GM19239 (cell line): ENCODE measurements at regions not wholly inside any gene's neighbourhood (a gene's known extent, or its start where the extent isn't known, plus 50 kb on each side); places are given as distances from the start of the nearest gene placed in this dataset.
"Not testable (repeated sequence)": the region's sequence is repeated elsewhere in the genome, so short reads cannot be mapped to it uniquely, and the experiment has no call there.

Experiments
- DNase-seq: peaks from one replicate; pipeline ENCODE4 v3.0.0; 2011; ENCODE audit warnings: low spot score; ENCODE audit not compliant: insufficient read length
- FAIRE-seq: peaks from 2 replicates; lab custom pipeline; 2011; peaks lifted over from hg19 to GRCh38; lab: Jason Lieb, UNC

DNA sequence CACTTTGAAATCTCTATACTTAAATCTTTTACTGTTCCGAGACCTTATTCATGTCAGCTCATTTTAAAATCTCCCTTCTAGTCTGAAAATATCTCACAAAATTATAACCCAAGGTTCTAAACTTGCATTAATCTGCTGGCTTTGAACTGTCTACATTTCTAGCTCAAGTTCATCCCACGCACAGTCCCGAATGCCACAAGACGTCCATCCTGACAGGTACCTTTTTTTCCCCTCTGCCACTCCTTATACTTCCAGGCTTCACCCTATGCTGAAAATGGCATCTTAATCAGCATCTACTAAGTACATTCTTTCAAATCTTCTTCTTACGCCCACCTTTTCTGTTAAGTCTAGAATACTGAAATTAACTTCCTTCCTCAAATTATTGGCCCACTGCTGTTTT is 259.2 kb upstream of the GALNTL6 start:
- no peak for DNase-seq
- no peak for FAIRE-seq

DNA sequence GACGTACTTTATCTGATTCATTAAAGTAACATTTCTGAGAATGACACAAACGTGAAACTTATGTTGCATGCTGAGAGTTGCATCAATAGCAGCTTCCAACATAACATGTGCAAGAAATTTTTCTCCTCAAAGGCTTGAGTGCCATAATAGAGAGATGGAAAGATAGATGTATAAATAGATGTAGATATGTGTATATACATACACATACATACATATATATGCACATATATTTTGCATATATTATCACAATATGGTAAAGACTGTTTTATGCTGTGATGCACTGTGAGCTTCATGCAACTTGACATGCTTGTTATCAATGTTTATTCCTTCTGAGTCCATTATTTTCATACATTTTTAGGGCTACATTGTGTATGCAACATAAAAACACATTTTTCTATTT is 270.6 kb upstream of the GALNTL6 start:
- FAIRE-seq: no peak
- DNase-seq: no peak

DNA sequence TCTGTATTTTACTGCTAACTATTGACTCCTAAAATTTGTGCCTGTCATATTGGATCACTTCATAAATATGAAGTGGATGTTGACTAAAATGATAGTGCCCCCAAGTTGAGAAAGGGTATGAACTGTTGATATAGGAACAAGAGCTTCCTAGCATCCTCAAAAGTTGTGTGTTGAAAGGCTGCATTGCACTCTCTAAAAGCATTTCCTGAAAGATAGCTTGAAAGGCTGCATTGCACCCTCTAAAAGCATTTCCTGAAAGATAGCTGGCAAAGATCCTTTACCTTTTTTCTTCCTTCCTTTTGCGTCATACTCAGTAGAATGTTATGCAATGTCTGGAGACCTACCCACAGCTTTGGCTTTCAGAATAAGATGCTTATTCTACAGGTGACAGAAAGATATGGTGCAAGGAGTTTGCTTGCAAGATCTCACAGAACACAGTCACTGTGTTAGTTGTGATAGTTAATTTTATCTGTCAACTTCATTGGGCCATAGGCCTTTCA is 274.6 kb upstream of the GALNTL6 start:
- FAIRE-seq: no peak
- DNase-seq: no peak

DNA sequence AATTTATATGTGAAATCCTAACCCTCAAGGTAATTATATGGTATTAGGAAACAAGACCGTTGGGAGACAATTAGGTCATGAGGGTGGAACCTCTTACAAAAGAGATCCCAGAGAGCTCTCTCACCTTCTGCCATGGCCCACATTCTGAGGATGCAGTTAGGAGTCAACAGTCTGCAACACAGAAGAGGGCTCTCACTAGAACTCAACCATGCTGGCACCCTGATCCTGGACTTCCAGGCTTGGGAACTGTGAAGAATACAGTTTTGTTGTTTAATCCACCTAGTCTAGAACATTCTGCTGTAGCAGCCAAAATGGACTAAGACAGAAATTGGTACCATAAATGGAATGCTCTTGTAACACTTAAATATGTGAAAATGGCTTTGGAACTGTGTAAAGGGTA is 278.8 kb upstream of the GALNTL6 start:
- no peak for DNase-seq
- FAIRE-seq: no peak

DNA sequence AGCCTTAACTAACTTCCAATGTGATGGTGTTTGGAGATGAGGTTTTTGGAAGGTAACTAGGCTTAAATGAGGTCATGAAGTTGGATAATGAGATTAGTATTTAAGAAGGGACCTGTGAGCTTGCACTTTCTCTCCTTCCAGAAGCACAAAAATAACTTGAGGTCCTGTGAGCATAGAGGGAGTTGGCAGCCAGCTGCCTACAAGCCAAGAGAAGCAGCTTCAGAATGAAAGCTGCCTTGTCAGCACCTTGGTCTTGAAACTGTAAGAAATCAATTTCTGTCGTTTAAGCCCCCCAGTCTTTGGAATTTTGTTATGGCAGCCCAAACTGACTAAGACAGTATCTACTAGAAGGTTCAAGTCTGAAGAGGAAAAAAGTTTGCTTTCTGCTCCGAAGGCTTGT is 280.2 kb upstream of the GALNTL6 start:
- no peak for FAIRE-seq
- no peak for DNase-seq

DNA sequence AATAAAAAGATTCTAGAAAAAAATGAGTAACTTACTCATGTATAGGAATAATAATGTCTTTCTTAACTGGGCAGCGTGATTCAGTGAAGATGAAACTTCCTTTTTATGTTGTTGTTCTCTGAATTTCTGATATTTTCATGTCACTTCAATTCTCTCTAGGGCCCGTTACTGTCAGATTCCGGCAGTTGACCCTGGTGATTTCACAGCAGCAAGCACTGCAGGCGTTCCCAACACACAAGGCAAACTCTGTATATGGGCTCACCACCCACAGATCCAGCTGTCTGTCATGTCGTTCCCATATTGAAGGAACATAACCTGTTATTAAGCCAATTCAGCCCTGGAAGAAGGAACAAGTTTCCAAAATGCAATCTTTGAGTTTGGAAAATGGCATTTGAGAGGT is 288.3 kb upstream of the GALNTL6 start:
- FAIRE-seq (no peak), DNase-seq (no peak)

DNA sequence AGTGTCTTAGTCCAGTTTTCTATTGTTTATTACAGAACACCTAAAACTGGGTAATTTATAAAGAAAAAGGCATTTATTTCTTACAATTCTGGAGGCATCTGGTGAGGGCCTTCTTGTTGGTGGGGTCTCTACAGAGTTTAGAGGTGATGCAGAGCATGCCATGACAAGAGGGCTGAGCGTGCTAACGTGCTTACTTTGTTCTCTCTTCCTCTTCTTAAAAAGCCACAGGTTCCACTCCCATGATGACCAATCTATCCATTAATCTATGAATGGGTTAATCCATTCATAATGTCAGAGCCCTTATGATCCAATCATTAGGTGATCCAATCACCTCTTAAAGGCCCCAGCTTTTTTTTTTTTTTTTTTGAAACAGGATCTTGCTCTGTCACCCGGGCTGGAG is 291.5 kb upstream of the GALNTL6 start:
- DNase-seq (no peak), FAIRE-seq (no peak)

DNA sequence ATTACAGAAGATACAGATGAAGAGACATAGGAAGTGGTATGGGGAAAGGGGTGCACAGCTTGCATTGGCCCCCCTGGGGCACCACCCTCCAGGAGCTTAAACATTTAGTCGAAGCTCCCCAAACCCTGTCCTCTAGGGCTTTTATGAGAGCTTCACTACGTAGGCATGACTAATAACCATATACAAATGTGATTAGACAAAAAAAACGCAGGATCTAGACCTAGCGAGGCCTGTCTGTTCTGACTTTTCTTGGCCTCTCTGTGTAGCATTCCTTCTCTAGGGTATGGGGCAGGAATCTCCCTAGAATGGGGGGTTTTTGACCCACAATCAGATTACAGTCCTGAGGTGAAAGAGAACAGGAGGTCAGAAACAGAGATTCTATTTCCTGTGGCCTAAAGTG is 293.7 kb upstream of the GALNTL6 start:
- no peak for FAIRE-seq

DNA sequence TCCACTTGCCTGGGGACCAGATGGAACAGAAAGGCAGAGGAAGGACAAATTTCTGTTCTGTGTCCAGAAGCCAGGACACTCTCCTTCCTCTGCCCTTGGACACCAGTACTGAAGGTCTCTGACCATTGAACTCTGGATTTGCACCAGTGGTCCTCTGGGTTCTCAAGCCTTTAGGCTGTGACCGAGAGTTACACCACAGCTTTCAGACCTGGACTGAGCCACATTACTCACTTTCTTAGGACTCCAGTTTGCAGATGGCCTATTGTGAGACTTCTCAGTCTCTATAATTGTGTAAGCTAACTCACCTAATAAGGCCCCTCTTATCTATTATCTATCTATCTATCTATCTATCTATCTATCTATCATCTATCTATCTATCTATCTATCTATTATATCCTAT is 295.3 kb upstream of the GALNTL6 start:
- no peak for DNase-seq
- FAIRE-seq: no peak

More for the DNA sequence above, 293.7 kb upstream of the GALNTL6 start:
- no peak for DNase-seq

DNA sequence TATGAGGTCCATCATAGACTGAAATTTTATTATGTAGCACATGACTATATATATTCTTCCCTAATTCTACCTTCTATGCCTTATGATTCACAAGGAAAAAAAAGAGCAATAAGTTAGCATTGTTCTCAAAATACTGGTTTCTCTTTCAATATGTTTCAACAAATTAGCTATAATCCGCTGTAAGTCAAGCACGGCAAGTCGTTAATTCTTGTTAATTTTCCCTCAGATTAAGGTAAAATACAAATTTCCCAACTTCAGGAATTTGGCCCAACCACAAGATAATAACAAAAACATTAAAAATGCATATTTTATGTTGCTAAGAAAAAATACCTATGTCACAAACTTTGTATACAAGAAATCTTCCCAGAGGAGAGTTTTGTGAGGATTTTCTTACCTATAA is 296.5 kb upstream of the GALNTL6 start:
- no peak for FAIRE-seq
- DNase-seq: no peak

DNA sequence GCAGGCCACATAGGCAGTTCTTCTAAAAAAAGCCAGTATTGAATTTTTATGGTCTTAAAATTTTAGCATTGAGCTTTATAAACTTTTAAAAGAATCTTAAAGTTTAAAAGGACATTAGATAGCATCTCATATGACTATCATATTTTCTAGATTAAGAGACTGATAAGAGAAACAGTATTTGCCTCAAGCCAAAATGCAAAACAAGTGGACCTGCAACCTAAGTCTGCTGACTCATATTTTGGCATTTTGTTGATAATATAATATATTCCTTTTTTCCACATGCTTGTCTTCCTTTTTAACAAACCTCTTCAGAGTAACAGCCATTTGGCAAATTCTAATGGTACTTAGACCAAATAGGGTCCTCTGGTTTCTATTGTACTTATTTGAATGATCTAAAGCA is 328.5 kb upstream of the GALNTL6 start:
- DNase-seq: no peak
- no peak for FAIRE-seq

DNA sequence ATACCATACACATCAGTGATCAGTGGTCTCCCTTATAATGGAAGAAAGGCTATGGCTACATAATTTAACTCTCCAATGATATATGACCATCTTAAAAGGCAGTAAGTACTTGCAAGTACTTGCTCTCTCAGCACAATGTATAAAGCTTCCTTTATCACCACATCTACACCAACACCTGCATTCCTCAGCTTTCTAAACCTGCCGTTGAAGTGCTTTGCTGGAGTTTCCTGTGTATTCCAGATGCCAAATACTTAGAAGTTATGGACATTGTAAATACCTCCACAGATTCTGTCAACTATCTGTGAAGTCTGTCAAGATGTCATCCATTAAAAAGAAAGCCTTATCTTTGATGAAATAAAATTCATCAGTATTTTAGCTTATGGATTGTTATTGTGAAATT is 335.0 kb upstream of the GALNTL6 start:
- DNase-seq (no peak), FAIRE-seq (no peak)

DNA sequence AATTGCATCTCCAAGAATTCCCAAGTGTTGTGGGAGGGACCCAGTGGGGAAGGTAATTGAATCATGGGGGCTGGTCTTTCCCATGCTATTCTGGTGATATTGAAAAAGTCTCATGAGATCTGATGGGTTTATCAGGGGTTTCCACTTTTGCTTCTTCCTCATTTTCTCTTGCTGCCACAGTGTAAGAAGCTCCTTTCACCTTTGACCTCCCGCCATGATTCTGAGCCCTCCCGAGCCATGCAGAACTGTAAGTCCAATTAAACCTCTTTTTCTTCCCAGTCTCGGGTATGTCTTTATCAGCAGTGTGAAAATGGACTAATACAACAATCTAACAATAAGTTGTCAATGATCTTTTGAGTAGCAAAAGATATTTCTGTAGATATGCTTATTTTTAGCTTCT is 338.1 kb upstream of the GALNTL6 start:
- not testable (repeated sequence) for FAIRE-seq, DNase-seq

DNA sequence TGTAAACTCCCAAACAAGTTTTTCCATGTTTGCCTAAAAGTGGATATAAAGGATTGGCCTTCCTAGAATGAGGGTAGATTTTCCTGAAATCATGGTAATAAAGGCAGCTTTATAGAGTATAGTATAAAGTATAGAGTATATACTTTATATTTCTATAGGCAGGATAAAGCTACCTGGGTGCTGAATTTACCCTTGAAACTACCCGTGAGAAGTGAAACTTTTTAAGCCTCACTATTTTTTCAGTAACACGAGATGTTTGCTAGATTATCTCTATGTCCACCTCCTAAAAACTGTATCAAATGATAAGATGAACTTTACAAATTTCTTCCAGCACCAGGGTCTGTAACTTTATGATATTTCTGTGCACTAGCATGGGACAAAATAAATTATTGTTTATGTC is 340.0 kb upstream of the GALNTL6 start:
- no peak for FAIRE-seq
- DNase-seq: no peak

DNA sequence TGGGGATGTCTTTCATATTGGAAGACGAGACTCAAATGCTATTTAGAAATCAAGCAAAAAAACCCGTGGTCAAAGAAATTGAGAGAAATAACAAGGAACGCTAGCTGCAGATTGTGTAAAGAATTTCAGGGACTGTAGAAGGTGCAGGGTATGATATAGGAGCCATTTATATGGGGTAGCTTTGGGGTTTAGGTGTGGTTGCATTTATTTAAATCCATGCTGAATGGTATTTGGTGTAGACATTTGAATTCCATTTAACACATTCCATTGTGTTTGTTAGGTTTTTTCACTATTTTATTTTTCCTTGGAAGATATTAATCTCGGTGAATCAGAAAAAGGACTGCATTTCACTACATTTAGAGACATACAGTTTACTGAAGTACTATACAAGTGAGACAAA is 341.0 kb upstream of the GALNTL6 start:
- DNase-seq (no peak), FAIRE-seq (no peak)

DNA sequence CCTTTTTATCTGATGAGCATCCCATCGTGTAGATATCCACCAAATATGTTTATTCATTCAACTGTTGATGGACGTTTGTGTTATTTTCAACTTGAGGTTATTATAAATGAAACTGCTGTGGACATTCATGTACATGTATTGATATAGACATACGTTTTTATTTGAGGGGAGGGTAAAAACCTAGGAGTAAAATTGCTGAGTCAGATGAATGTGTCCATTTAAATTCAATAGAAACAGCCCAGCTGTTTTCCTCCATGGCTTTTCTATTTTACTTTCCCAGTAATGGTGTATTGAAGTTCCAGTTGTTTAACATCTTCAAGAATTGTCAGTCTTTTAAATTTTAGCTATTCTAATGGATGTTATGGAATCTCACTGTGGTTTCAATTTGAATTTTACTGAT is 348.7 kb upstream of the GALNTL6 start:
- FAIRE-seq (no peak), DNase-seq (no peak)

DNA sequence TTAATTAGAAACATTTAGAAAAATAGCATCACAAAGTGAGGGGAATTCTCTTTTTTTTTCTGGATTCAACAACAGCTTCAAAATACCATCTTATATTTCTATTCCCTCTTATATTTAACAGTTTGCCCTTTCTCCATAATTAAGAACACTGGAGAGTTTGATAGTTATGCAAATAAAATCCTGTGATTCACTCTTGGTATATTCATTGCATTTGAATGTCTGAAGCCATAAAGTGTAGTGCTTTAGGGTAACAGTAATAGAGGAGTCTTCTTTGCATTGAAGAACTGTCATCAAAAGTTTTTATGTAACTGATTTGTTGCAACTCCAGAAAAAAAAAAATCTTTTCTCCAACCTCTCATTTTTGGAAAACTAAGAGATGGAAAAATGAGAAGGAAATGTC is 352.0 kb upstream of the GALNTL6 start:
- FAIRE-seq: no peak
- no peak for DNase-seq

DNA sequence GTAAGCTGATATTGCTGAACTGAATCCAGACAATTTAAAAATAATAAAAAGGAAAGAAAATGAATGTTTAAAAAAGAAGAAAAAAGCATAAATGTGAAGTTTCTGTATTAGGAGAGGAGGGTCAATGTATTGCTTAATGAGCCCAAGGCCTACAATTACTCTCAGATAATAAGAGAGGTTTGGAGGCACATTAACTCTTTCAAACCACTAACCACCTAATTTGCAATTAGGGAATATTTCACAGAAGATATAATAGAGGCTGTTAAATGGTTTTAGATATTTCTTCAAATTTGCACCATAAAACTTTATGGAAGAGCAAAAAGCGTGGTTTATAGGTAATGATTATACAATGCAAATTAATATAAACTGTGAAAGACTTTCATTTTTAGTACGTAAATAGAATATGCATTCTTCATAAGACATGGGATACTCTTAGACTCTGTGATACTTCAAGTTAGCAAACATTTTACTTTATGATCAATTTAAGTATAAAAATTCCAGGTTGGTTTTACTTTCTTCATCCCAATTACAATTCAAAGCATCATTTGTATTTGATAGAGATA is 364.2 kb upstream of the GALNTL6 start:
- no peak for DNase-seq
- FAIRE-seq: no peak

DNA sequence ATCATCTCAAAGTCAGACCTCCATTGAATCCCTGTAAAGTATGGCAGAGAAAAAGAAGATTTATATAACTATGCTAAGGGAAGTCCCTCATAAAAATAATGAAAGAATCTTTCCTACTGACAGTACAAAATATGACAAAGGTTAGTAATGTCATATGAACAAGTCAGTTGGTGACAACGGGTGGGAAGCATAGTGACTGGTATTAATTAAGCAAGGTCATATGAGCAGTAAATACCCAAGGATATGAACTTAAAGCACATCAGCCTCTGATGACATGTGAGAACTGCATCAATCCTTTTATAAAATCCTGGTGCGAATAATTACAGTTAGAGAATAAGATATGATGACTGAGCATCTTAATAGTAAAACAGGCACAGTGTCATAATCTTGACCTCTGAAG is 364.8 kb upstream of the GALNTL6 start:
- DNase-seq (no peak), FAIRE-seq (no peak)

DNA sequence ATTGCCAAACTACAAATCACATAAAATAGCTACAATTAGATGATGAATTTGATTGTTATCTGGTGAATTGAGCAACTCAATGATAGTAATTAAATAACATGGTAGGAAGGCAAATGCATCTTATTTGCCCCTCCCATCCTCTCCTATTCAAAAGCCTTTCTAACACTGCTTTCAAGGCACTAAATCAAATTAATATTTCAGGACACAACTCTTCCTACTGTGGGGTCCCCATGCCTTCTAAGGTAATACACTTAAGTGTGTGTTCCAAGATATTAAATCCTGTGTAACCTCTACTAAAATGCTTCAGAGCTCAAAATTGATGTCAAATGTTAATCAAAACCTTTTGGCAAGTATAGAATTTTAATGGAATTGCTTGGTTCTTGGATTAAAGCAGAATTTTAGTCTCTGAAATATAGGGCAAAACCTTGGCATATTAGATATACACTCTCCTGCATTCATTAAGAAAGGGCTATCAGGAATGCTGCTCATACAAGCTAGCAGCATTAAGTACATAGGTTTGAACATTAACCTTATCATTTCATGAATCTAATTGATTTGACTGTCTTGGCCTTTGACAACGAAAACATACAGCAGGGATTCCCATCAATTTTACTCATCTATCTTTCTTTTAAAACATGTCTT is 371.8 kb upstream of the GALNTL6 start:
- no peak for DNase-seq
- no peak for FAIRE-seq

DNA sequence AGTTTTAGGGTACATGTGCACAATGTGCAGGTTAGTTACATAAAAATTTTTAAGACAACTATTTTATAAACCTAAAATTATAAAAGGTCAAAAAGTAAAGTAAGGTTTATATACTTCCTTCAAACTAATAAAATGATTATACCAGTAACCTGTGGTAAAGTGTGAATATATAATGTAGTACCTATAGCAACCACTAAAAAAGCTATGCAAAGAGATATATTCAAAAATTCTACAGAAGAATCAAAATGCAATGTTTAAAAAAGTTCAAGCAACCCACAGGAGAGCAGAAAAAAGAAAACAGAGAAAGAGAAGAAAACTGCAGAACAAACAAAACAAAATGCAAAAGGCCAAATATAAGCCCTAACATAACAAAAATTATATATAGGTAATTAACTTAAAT is 379.5 kb upstream of the GALNTL6 start:
- FAIRE-seq: no peak

DNA sequence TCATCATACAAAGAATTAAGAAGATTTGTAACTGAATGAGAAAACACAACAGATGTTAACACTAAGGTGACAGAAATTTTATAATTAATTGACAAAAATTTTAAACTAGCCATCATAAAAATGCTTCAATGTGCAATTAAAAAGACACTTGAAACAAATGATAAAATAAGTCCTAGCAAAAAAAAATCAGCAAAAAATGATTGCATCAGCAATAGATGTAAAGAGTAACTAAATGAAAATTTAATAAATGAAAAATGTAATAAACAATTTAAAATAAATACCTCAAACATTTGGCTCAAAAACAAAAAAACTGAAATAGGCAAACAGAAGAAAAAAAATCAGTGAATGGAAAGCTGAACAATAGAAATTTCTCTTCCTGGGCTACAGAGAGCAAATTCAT is 380.7 kb upstream of the GALNTL6 start:
- DNase-seq (no peak), FAIRE-seq (no peak)

More for the DNA sequence above, 379.5 kb upstream of the GALNTL6 start:
- no peak for DNase-seq
